ENCODE measurements at regions not wholly inside any gene's neighbourhood (a gene's known extent, or its start where the extent isn't known, plus 50 kb on each side); places are given as distances from the start of the nearest gene placed in this dataset.

DNA sequence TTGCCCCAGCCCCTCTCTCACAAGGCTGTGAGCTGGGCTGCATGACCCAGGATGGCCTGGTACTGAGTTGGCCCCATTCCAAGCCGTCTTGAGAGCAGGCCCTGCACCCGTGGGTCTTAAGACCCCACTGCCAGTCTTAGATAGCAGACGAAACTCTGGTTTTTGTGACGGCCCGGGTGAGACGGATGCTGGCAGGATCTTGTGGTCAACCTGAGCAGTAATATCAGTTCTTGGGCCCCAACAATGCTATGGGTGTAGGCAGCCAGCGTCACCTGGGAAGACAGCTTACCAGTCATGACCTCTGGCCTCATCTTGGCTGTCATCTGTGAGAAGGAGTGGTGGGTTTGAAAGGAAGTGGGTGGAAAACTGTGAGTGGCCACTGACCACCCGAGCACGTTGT lies 305.8 kb downstream of the ARRDC4 start:
- TF ChIP-seq POLR2A (IDR thresholded peaks at IDR 0.05): no peak
- TF ChIP-seq, protein P1, sequence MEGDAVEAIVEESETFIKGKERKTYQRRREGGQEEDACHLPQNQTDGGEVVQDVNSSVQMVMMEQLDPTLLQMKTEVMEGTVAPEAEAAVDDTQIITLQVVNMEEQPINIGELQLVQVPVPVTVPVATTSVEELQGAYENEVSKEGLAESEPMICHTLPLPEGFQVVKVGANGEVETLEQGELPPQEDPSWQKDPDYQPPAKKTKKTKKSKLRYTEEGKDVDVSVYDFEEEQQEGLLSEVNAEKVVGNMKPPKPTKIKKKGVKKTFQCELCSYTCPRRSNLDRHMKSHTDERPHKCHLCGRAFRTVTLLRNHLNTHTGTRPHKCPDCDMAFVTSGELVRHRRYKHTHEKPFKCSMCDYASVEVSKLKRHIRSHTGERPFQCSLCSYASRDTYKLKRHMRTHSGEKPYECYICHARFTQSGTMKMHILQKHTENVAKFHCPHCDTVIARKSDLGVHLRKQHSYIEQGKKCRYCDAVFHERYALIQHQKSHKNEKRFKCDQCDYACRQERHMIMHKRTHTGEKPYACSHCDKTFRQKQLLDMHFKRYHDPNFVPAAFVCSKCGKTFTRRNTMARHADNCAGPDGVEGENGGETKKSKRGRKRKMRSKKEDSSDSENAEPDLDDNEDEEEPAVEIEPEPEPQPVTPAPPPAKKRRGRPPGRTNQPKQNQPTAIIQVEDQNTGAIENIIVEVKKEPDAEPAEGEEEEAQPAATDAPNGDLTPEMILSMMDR (IDR thresholded peaks at IDR 0.05): no peak
